ENCODE measurements at regions not wholly inside any gene's neighbourhood (a gene's known extent, or its start where the extent isn't known, plus 50 kb on each side); places are given as distances from the start of the nearest gene placed in this dataset.

DNA sequence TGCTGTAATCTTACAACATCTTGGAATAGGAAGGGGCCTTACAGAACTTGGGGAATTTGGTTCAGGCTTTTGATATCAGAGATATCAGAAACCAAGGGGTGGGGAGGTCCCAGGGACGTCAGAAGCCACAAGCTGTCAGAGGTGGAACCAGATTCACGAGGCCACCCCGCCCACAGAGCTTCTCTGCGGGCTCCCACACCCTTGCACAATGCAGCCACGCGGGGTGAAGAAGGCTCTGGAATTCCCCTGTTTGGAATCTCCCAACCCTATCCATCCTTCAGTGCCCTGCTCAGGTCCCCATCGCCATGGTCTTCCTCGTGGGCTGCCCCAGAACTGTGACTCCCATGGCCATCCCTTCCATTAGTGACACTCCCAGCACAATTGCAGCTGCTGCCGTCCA, 247.1 kb upstream of the SHH start:
- no peak for DNase-seq (ENCODE audit: extremely low spot score)
- TF ChIP-seq ARNT (IDR thresholded peaks at IDR 0.05) (no peak), FOXA1 (IDR thresholded peaks at IDR 0.05) (no peak)
- ChIA-PET CTCF (no interaction called here), POLR2A (no interaction called here)

DNA sequence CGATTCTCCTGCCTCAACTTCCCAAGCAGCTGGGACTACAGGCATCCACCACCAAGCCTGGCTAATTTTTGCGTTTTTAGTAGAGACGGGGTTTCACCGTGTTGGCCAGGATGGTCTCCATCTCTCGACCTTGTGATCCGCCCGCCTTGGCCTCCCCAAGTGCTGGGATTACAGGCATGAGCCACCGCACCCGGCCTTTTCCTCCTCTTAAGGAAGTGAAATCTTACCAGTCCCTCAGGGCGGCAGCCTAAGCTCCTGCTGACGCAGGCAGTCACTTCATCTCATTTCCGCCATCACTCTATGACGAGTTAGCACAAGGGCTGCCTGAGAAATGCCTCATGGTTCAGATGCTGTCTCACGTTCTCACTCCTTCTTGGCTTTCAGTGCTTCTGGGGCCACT, 246.0 kb upstream of the SHH start:
- no peak for DNase-seq (ENCODE audit: extremely low spot score)
- ChIA-PET CTCF (no interaction called here), POLR2A (no interaction called here)
- no peak for TF ChIP-seq FOXM1 (IDR thresholded peaks at IDR 0.05; ENCODE audit: borderline replicate concordance)
- no peak for TF ChIP-seq NFRKB (IDR thresholded peaks at IDR 0.05)
- no peak for TF ChIP-seq ARNT (IDR thresholded peaks at IDR 0.05)

DNA sequence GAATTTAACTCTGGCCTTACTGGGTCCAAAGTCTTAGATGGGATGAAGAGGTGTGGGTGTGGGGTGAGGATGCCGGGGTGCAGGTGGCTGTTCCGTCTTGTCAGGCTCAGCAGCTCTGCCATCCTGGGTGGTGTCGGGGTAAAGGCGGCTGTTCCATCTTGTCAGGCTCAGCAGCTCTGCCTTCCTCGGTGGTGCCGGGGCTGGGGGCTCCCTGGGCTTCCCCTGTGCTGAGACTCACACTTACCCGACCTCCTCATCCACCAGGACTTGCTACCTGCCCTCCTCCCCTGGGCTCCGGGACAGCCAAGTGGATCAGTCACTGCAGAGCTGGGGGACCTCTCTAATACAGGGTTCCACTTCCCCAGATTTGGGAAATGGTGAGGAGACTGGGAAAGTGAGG, 244.3 kb upstream of the SHH start:
- TF ChIP-seq, protein P1, sequence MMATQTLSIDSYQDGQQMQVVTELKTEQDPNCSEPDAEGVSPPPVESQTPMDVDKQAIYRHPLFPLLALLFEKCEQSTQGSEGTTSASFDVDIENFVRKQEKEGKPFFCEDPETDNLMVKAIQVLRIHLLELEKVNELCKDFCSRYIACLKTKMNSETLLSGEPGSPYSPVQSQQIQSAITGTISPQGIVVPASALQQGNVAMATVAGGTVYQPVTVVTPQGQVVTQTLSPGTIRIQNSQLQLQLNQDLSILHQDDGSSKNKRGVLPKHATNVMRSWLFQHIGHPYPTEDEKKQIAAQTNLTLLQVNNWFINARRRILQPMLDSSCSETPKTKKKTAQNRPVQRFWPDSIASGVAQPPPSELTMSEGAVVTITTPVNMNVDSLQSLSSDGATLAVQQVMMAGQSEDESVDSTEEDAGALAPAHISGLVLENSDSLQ (IDR thresholded peaks at IDR 0.05): no peak
- TF ChIP-seq NFRKB (IDR thresholded peaks at IDR 0.05) (no peak), CTBP1 (IDR thresholded peaks at IDR 0.05; ENCODE audit: borderline replicate concordance) (no peak), SUZ12 (IDR thresholded peaks at IDR 0.05) (no peak), ARNT (IDR thresholded peaks at IDR 0.05) (no peak), FOXA1 (IDR thresholded peaks at IDR 0.05) (no peak), LEF1 (IDR thresholded peaks at IDR 0.05; ENCODE audit: borderline replicate concordance) (no peak), SP1 (IDR thresholded peaks at IDR 0.05) (no peak), FOXM1 (IDR thresholded peaks at IDR 0.05; ENCODE audit: borderline replicate concordance) (no peak), TARDBP (IDR thresholded peaks at IDR 0.05) (no peak), L3MBTL2 (conservative IDR thresholded peaks at IDR 0.05) (no peak), ELF4 (IDR thresholded peaks at IDR 0.05) (no peak), BHLHE40 (IDR thresholded peaks at IDR 0.05; ENCODE audit: borderline replicate concordance) (no peak)
- no peak for DNase-seq (ENCODE audit: extremely low spot score)
- ChIA-PET POLR2A (no interaction called here), CTCF (no interaction called here)

DNA sequence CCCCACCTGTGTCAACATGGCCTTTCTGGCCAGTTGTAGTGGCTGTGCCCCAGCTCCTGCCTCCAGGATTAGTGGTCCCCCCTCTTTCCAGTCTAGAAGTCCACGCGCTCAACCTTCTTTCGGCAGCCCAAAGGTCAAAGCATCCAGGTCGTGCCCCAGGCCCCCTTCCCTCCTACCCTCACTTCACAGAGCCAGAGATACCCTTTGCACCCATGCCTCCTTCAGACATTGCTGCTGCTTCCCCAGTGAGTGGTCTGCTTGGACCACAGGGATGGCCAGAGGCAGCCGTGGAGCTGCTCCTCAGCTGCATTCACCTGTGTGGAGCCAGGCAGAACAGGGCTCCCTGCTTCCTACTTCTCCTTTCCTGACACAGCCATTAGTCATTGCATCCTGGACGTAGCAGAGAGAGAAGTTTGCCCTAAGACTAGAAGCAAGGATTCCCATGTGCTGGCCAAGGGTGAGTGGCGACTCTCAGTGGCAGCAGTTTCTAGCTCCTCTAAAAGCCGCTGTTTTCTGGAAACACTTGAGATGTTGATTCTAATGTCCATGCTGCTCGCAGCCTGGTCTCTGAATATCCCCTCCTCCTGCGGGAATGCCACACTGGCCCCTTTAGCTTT, 243.1 kb upstream of the SHH start:
- TF ChIP-seq NFRKB (IDR thresholded peaks at IDR 0.05): no peak
- TF ChIP-seq CTBP1 (IDR thresholded peaks at IDR 0.05; ENCODE audit: borderline replicate concordance): no peak
- ChIA-PET POLR2A (no interaction called here), CTCF (no interaction called here)
- DNase-seq (ENCODE audit: extremely low spot score): no peak

DNA sequence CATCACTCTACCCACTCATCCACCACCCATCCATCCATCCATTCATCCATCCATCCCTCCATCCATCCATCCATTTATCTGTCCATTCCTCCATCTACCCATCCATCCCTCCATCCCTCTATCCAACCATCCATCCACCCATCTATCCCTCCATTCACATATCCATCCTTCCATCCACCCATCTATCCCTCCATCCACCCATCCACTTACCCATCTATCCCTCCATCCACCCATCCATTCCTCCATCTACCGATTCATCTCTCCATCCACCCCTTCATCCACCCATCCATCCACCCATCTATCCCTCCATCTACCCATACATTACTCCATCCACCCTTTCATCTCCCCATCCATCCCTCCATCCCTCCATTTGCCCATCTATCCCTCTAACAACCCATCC, 239.6 kb upstream of the SHH start:
- TF ChIP-seq NFRKB (IDR thresholded peaks at IDR 0.05) (no peak), ZNF384 (IDR thresholded peaks at IDR 0.05) (no peak), CTBP1 (IDR thresholded peaks at IDR 0.05; ENCODE audit: borderline replicate concordance) (no peak), TARDBP (IDR thresholded peaks at IDR 0.05) (no peak), SP1 (IDR thresholded peaks at IDR 0.05) (no peak)
- POLR2A ChIA-PET: no interaction called here
- CTCF ChIA-PET: no interaction called here
- no peak for DNase-seq (ENCODE audit: extremely low spot score)

DNA sequence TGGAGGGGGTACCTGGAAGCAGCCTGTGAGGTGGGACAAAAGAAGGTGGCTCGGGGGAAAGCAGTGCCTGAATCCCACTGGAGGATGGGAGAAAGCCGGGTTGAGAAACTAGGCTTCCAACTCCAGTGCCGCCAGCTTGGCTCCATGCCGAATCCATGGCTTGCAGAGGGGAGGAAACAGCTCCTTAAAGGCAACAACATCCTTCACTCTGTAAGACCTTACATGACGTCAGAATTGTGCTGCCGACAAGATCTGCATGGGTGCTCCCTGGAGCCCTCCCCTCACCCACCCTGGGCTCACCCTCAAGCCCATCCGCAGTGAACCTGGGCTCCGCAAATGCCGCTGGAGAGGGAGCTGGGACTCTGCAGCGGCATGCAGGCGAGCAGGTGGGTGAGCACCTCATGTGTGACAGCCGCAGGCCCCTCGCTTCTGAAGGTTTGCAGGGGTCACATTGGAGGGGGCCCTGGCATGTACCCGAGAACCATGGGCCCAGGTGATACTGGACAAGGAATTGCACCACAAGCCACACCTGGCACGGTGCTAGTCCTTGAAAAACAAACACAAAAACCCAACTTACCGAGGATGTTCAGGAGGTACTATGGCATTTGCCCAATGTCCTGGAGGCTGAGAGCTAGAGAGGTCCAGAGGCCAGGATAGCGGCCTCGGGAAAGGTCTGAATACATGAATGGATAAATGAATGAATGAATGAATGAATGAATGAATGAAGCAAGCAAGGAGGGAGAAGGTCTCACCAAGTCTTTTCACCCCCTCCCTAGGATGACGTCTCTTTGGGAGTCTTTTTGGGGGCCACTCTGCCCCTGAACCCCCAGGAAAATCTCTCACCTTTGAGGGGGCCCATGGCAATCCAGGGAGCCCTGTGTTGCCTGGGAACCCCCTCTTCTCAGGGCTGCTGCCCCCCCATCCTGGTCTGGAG, 238.6 kb upstream of the SHH start:
- CTCF ChIA-PET: no interaction called here
- DNase-seq (ENCODE audit: extremely low spot score): no peak
- POLR2A ChIA-PET: no interaction called here
- TF ChIP-seq SP1 (IDR thresholded peaks at IDR 0.05) (no peak), FOXK2 (IDR thresholded peaks at IDR 0.05) (no peak), HDGF (IDR thresholded peaks at IDR 0.05; ENCODE audit: borderline replicate concordance) (no peak), NFRKB (IDR thresholded peaks at IDR 0.05) (no peak), TARDBP (IDR thresholded peaks at IDR 0.05) (no peak), FOXA1 (IDR thresholded peaks at IDR 0.05) (no peak), FOXM1 (IDR thresholded peaks at IDR 0.05; ENCODE audit: borderline replicate concordance) (no peak), L3MBTL2 (conservative IDR thresholded peaks at IDR 0.05) (no peak), CTBP1 (IDR thresholded peaks at IDR 0.05; ENCODE audit: borderline replicate concordance) (no peak)
- TF ChIP-seq, protein P1 (IDR thresholded peaks at IDR 0.05): no peak

DNA sequence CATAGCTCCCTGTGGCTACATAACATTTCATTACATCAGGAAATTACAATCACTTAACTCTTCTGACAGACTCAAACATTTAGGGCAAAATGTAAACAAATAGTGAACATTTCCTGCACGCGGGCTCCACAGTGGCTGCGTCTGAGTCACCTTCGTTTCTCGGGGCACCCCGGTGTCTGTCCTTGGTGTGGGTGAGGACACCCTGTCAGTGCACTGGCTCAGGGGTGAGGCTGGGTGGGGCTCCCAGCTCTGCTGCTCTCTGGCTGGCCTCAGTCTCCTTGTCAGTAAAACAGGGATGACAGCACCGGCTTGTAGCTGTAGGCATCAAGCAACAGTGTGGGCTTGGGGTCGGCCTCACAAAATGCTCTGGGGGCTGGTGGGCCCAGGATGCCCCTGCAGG, 237.1 kb upstream of the SHH start:
- CTCF ChIA-PET: no interaction called here
- TF ChIP-seq NFRKB (IDR thresholded peaks at IDR 0.05): no peak
- no peak for TF ChIP-seq SUZ12 (IDR thresholded peaks at IDR 0.05)
- no peak for TF ChIP-seq BHLHE40 (IDR thresholded peaks at IDR 0.05; ENCODE audit: borderline replicate concordance)
- no peak for TF ChIP-seq FOXA1 (IDR thresholded peaks at IDR 0.05)
- no peak for TF ChIP-seq LEF1 (IDR thresholded peaks at IDR 0.05; ENCODE audit: borderline replicate concordance)
- TF ChIP-seq FOXM1 (IDR thresholded peaks at IDR 0.05; ENCODE audit: borderline replicate concordance): no peak
- no peak for TF ChIP-seq ELF4 (IDR thresholded peaks at IDR 0.05)
- TF ChIP-seq TARDBP (IDR thresholded peaks at IDR 0.05): no peak
- no peak for TF ChIP-seq HDGF (IDR thresholded peaks at IDR 0.05; ENCODE audit: borderline replicate concordance)
- TF ChIP-seq CTBP1 (IDR thresholded peaks at IDR 0.05; ENCODE audit: borderline replicate concordance): no peak
- TF ChIP-seq L3MBTL2 (conservative IDR thresholded peaks at IDR 0.05): no peak
- TF ChIP-seq ARNT (IDR thresholded peaks at IDR 0.05): no peak
- TF ChIP-seq FOXK2 (IDR thresholded peaks at IDR 0.05): no peak
- no peak for TF ChIP-seq SP1 (IDR thresholded peaks at IDR 0.05)
- no peak for DNase-seq (ENCODE audit: extremely low spot score)
- POLR2A ChIA-PET: no interaction called here
